ENCODE measurements at regions not wholly inside any gene's neighbourhood (a gene's known extent, or its start where the extent isn't known, plus 50 kb on each side); places are given as distances from the start of the nearest gene placed in this dataset.
"Not testable (repeated sequence)": the region's sequence is repeated elsewhere in the genome, so short reads cannot be mapped to it uniquely, and the experiment has no call there.

- no peak for DNase-seq (ENCODE audit: low read depth in 2 of 2)
Observed at GRCh38 chr13:21911646-21912298, 240.9 kb downstream of the FGF9 start.

GRCh38 chr13:21913010-21913409, 242.1 kb downstream of the FGF9 start:
- DNase-seq (ENCODE audit: low read depth in 2 of 2): no peak

- no peak for DNase-seq (ENCODE audit: low read depth in 2 of 2)
Observed at GRCh38 chr13:21917086-21918015, 246.5 kb downstream of the FGF9 start.

- DNase-seq (ENCODE audit: low read depth in 2 of 2): not testable (repeated sequence)
Observed at GRCh38 chr13:21920802-21921201, 249.9 kb downstream of the FGF9 start.

- no peak for DNase-seq (ENCODE audit: low read depth in 2 of 2)
Observed at GRCh38 chr13:21924958-21925357, 254.1 kb downstream of the FGF9 start.

- no peak for DNase-seq (ENCODE audit: low read depth in 2 of 2)
Observed at GRCh38 chr13:21925720-21926119, 254.8 kb downstream of the FGF9 start.

GRCh38 chr13:21929400-21929799, 258.5 kb downstream of the FGF9 start:
- DNase-seq (ENCODE audit: low read depth in 2 of 2): no peak

- no peak for DNase-seq (ENCODE audit: low read depth in 2 of 2)
Observed at GRCh38 chr13:21930536-21930935, 259.7 kb downstream of the FGF9 start.

GRCh38 chr13:21932578-21932977, 261.7 kb downstream of the FGF9 start:
- DNase-seq (ENCODE audit: low read depth in 2 of 2): no peak

- DNase-seq (ENCODE audit: low read depth in 2 of 2): no peak
Observed at GRCh38 chr13:21932996-21933395, 262.1 kb downstream of the FGF9 start.

GRCh38 chr13:21934284-21934683, 263.4 kb downstream of the FGF9 start:
- no peak for DNase-seq (ENCODE audit: low read depth in 2 of 2)

- DNase-seq (ENCODE audit: low read depth in 2 of 2): no peak
Observed at GRCh38 chr13:21936674-21937073, 265.8 kb downstream of the FGF9 start.

GRCh38 chr13:21938168-21938567, 267.3 kb downstream of the FGF9 start:
- no peak for DNase-seq (ENCODE audit: low read depth in 2 of 2)

- DNase-seq (ENCODE audit: low read depth in 2 of 2): no peak
Observed at GRCh38 chr13:21938636-21939035, 267.8 kb downstream of the FGF9 start.

- DNase-seq (ENCODE audit: low read depth in 2 of 2): no peak
Observed at GRCh38 chr13:21942061-21942460, 271.2 kb downstream of the FGF9 start.

- DNase-seq (ENCODE audit: low read depth in 2 of 2): no peak
Observed at GRCh38 chr13:21944610-21945009, 273.7 kb downstream of the FGF9 start.

- no peak for DNase-seq (ENCODE audit: low read depth in 2 of 2)
Observed at GRCh38 chr13:21945195-21945594, 274.3 kb downstream of the FGF9 start.

GRCh38 chr13:21946964-21947363, 276.1 kb downstream of the FGF9 start:
- no peak for DNase-seq (ENCODE audit: low read depth in 2 of 2)

- DNase-seq (ENCODE audit: low read depth in 2 of 2): no peak
Observed at GRCh38 chr13:21948769-21949474, 278.0 kb downstream of the FGF9 start.

- DNase-seq (ENCODE audit: low read depth in 2 of 2): no peak
Observed at GRCh38 chr13:21949818-21950429, 279.1 kb downstream of the FGF9 start.

GRCh38 chr13:21956666-21957065, 285.8 kb downstream of the FGF9 start:
- no peak for DNase-seq (ENCODE audit: low read depth in 2 of 2)

- DNase-seq (ENCODE audit: low read depth in 2 of 2): no peak
Observed at GRCh38 chr13:21957833-21958232, 287.0 kb downstream of the FGF9 start.
